ENCODE measurements at regions not wholly inside any gene's neighbourhood (a gene's known extent, or its start where the extent isn't known, plus 50 kb on each side); places are given as distances from the start of the nearest gene placed in this dataset.

DNA sequence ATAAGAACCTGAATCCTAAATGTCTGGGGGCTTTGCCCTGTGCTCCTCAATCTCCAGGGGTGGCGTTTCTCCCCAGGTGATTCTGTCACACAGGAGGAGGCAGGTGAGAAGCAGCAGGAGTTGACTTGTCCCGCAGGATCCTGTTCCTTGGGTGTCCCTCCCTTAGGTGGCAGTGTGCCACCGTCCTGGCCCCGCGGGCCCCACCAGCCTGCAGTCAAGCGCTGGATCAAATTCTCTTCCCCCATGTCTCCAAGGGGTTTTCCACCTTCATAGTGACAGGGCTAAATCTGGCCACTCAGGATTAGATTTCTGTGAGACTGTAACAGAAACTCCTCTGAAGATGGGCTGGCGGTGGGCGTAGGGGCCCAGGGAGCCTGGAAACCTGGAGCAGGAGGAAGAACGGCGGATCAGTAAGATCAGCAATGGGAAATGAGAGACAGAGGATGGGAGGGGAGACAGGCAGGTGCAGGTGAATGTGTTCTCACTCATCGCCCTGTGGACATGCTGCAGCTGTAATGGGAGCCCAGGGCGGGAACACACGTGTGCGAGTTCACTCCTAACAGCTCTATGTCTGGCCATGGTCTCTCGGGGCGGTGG, 329.2 kb upstream of the COBL start:
- no peak for DNase-seq
- no peaks in the 10 kb centered on the region for H3K9me2 ChIP-seq (ENCODE audit: insufficient read depth)
- no peaks in the 10 kb centered on the region for H3K9me3 ChIP-seq (ENCODE audit: insufficient read depth, low read depth)
- H3K4me2 ChIP-seq: no peak overlapping the region
- no TSS peak for BruUV-seq (replicated peaks)
- TF ChIP-seq EZH2 (IDR thresholded peaks at IDR 0.05; ENCODE audit: low read depth): no peak
- no peak for TF ChIP-seq CTCF (conservative IDR thresholded peaks at IDR 0.05)
- H3K27me3 ChIP-seq (ENCODE audit: insufficient read depth, low read depth): peaks cover 93% of the 10 kb centered on the region
- H2AFZ ChIP-seq: no peak overlapping the region
- ChIA-PET POLR2A (ENCODE audit: unreplicated experiment) (no interaction called here), CTCF (no interaction called here)
- no peak overlapping the region for H3K27ac ChIP-seq
- no peaks in the 10 kb centered on the region for H3K79me2 ChIP-seq (ENCODE audit: low read depth)
- H4K20me1 ChIP-seq (ENCODE audit: insufficient read depth): no peaks in the 10 kb centered on the region
- H3K4me3 ChIP-seq: no peak overlapping the region
- intact Hi-C loops (cut with micrococcal nuclease; ENCODE audit: unreplicated experiment): no loop called here
- H3F3A ChIP-seq (ENCODE audit: insufficient read depth, low read depth): no peaks in the 10 kb centered on the region
- no peaks in the 10 kb centered on the region for H3K4me1 ChIP-seq (replicated peaks; ENCODE audit: insufficient read depth)
- H3K36me3 ChIP-seq (ENCODE audit: low read depth): no peaks in the 10 kb centered on the region

GRCh38 chr7:51645255-51645654, 328.6 kb upstream of the COBL start:
- no peak for TF ChIP-seq EZH2 (IDR thresholded peaks at IDR 0.05; ENCODE audit: low read depth)
- intact Hi-C loops (cut with micrococcal nuclease; ENCODE audit: unreplicated experiment): no loop called here
- POLR2A ChIA-PET (ENCODE audit: unreplicated experiment): no interaction called here
- no peak for DNase-seq
- no TSS peak for BruUV-seq (replicated peaks)
- H3K4me1 ChIP-seq (replicated peaks; ENCODE audit: insufficient read depth): no peaks in the 10 kb centered on the region
- no peak overlapping the region for H3K4me3 ChIP-seq
- no peaks in the 10 kb centered on the region for H4K20me1 ChIP-seq (ENCODE audit: insufficient read depth)
- peaks cover 97% of the 10 kb centered on the region for H3K27me3 ChIP-seq (ENCODE audit: insufficient read depth, low read depth)
- H2AFZ ChIP-seq: no peak overlapping the region
- no peaks in the 10 kb centered on the region for H3F3A ChIP-seq (ENCODE audit: insufficient read depth, low read depth)
- no peaks in the 10 kb centered on the region for H3K9me2 ChIP-seq (ENCODE audit: insufficient read depth)
- no peaks in the 10 kb centered on the region for H3K36me3 ChIP-seq (ENCODE audit: low read depth)
- no peaks in the 10 kb centered on the region for H3K9me3 ChIP-seq (ENCODE audit: insufficient read depth, low read depth)
- H3K4me2 ChIP-seq: no peak overlapping the region
- CTCF ChIA-PET: no interaction called here
- no peak overlapping the region for H3K27ac ChIP-seq
- no peaks in the 10 kb centered on the region for H3K79me2 ChIP-seq (ENCODE audit: low read depth)

GRCh38 chr7:51644216-51644615, 327.6 kb upstream of the COBL start:
- TF ChIP-seq CTCF (conservative IDR thresholded peaks at IDR 0.05) (no peak), EZH2 (IDR thresholded peaks at IDR 0.05; ENCODE audit: low read depth) (no peak)
- no peak for DNase-seq
- Histone ChIP-seq H3K27ac (no peak overlapping the region), H3K4me1 (replicated peaks; ENCODE audit: insufficient read depth) (no peaks in the 10 kb centered on the region), H3F3A (ENCODE audit: insufficient read depth, low read depth) (no peaks in the 10 kb centered on the region), H3K9me2 (ENCODE audit: insufficient read depth) (no peaks in the 10 kb centered on the region), H3K4me3 (no peak overlapping the region), H3K79me2 (ENCODE audit: low read depth) (no peaks in the 10 kb centered on the region), H3K4me2 (no peak overlapping the region), H4K20me1 (ENCODE audit: insufficient read depth) (0 out of 2 replicates have a peak, but pooled peaks cover 1% of the 10 kb centered on the region), H2AFZ (no peak overlapping the region), H3K27me3 (ENCODE audit: insufficient read depth, low read depth) (peaks cover 97% of the 10 kb centered on the region), H3K36me3 (ENCODE audit: low read depth) (no peaks in the 10 kb centered on the region), H3K9me3 (ENCODE audit: insufficient read depth, low read depth) (no peaks in the 10 kb centered on the region)
- ChIA-PET POLR2A (ENCODE audit: unreplicated experiment) (no interaction called here), CTCF (no interaction called here)
- no TSS peak for BruUV-seq (replicated peaks)
- intact Hi-C loops (cut with micrococcal nuclease; ENCODE audit: unreplicated experiment): no loop called here

GRCh38 chr7:51640841-51641240, 324.2 kb upstream of the COBL start:
- Histone ChIP-seq H3K4me3 (no peak overlapping the region), H2AFZ (no peak overlapping the region), H3K4me1 (replicated peaks; ENCODE audit: insufficient read depth) (no peaks in the 10 kb centered on the region), H3F3A (ENCODE audit: insufficient read depth, low read depth) (no peaks in the 10 kb centered on the region), H4K20me1 (ENCODE audit: insufficient read depth) (0 out of 2 replicates have a peak, but pooled peaks cover 5% of the 10 kb centered on the region), H3K4me2 (no peak overlapping the region), H3K9me3 (ENCODE audit: insufficient read depth, low read depth) (no peaks in the 10 kb centered on the region), H3K9me2 (ENCODE audit: insufficient read depth) (no peaks in the 10 kb centered on the region), H3K27ac (no peak overlapping the region), H3K27me3 (ENCODE audit: insufficient read depth, low read depth) (peaks cover 97% of the 10 kb centered on the region), H3K79me2 (ENCODE audit: low read depth) (no peaks in the 10 kb centered on the region), H3K36me3 (ENCODE audit: low read depth) (no peaks in the 10 kb centered on the region)
- DNase-seq: no peak
- BruUV-seq (replicated peaks): no TSS peak
- ChIA-PET CTCF (no interaction called here), POLR2A (ENCODE audit: unreplicated experiment) (no interaction called here)
- intact Hi-C loops (cut with micrococcal nuclease; ENCODE audit: unreplicated experiment): no loop called here
- TF ChIP-seq CTCF (conservative IDR thresholded peaks at IDR 0.05) (no peak), EZH2 (IDR thresholded peaks at IDR 0.05; ENCODE audit: low read depth) (no peak)
